GM13976 (cell line): ENCODE measurements at regions not wholly inside any gene's neighbourhood (a gene's known extent, or its start where the extent isn't known, plus 50 kb on each side); places are given as distances from the start of the nearest gene placed in this dataset.

ENCODE experiments used
- DNase-seq: peaks from one replicate; pipeline ENCODE4 v3.0.0; 2012; ENCODE audit warnings: low spot score
- in situ Hi-C: fragments of 300-500 bp; cut with MboI; formaldehyde crosslinking; loops from one replicate; pipeline ENCODE4 v1.12.0; 2022; ENCODE audit warnings: low sequenced_read_pairs, mixed read lengths, inconsistent platforms; ENCODE audit not compliant: unreplicated experiment
- TF ChIP-seq, protein P1 (sequence below): IDR thresholded peaks from 2 replicates; pipeline ENCODE4 v1.5.1; 2012; ENCODE audit warnings: borderline replicate concordance, mild to moderate bottlenecking; ENCODE audit not compliant: insufficient read depth; ENCODE audit errors: extremely low read depth, missing control alignments, control extremely low read depth

DNA sequence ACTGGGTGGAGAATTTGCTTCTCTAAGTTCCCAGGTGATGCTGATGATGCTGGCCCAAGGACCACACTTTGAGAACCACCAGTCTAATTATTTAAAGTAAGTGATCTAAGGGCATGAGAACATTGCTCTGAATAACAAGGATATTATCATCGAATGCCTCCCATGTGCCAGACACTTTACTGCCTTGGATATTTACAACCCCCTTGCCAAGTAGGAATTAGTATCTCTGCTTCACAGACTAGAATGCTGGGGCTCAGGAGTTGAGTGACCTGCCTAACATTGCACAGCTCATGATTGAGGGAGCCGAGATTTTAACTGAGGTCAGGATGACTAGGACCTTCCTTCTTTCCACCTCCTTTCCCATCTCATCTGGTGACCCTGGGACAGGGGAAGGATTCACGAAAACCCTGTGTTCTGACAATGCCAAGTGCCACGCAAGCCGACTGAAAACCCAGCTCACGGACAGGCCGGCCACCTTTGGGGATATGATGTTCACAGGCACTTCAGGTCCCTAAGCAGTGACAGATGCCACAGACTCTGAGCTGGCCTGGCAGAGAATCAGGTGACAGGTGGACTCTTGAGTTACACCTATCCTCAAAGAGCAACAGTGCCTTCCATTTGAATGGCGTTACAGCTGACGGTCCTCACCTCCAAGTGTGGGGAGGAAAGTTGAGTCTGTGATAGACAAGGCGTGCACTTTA, 230.7 kb downstream of the TOMM20 start:
- DNase-seq, result no peak
- in situ Hi-C loops, result no loop called here
- TF ChIP-seq, protein P1, sequence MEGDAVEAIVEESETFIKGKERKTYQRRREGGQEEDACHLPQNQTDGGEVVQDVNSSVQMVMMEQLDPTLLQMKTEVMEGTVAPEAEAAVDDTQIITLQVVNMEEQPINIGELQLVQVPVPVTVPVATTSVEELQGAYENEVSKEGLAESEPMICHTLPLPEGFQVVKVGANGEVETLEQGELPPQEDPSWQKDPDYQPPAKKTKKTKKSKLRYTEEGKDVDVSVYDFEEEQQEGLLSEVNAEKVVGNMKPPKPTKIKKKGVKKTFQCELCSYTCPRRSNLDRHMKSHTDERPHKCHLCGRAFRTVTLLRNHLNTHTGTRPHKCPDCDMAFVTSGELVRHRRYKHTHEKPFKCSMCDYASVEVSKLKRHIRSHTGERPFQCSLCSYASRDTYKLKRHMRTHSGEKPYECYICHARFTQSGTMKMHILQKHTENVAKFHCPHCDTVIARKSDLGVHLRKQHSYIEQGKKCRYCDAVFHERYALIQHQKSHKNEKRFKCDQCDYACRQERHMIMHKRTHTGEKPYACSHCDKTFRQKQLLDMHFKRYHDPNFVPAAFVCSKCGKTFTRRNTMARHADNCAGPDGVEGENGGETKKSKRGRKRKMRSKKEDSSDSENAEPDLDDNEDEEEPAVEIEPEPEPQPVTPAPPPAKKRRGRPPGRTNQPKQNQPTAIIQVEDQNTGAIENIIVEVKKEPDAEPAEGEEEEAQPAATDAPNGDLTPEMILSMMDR, result no peak

DNA sequence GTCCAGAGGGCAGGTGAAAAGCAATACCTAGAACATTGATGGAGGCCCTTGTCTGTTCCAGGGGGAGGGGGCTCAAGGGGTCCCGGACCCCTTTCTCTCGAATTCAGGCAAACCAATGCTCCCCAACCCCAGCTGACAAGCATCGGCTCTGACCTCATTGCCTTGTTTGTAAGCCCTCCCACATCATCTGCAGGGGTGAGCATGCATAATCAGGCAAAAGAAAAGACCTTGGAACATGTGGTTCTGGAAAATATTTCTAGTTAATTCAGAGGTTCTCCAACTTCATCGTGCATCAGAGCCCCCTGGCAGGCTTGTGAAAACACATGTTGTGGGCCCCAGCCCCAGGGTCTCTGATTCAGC, 231.3 kb downstream of the TOMM20 start:
- TF ChIP-seq, protein P1, result no peak
- in situ Hi-C loops, result no loop called here
- DNase-seq, result no peak

DNA sequence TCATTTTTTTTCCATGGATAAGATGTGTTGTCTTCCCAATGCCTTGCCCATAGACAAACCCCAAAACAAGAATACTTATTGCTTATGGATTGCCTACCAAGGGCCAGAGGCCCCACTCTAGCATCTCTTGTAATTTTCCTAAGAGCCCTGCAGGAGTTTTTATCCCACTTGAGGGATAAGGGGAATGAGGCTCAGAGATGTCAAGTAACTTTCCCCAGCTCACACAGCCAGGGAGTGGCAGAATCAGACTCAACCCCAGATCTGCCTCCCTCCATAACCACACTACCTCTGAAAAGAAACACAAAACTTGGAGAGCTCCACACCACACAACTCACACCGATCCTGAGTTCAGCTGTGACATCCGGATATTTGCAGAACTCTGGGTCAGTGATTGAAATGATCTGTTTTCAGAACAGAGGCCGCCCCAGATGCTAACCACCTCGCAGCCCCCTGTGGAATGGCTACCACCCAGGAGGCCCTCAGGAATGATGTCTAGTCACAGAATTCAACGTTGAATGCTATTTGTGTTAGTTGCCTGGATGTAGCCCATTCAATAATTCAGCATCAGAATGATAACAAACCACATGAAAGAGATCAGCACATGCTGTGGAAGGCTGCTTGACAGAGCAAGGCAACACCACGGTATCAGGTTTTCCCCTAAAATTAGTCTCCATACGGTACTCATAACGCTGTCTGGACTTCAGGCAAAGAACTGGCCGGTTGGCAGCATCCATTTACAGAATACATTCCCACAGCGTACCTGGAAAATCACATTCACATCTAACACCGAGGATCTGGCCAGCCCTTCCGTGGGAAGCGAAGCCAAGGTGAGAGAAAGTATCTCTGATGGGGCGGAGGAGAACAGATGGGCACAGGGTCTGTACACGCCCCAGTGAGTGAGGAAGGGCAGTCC, 231.9 kb downstream of the TOMM20 start:
- in situ Hi-C loops, result no loop called here
- no peak for DNase-seq
- TF ChIP-seq, protein P1, result no peak

DNA sequence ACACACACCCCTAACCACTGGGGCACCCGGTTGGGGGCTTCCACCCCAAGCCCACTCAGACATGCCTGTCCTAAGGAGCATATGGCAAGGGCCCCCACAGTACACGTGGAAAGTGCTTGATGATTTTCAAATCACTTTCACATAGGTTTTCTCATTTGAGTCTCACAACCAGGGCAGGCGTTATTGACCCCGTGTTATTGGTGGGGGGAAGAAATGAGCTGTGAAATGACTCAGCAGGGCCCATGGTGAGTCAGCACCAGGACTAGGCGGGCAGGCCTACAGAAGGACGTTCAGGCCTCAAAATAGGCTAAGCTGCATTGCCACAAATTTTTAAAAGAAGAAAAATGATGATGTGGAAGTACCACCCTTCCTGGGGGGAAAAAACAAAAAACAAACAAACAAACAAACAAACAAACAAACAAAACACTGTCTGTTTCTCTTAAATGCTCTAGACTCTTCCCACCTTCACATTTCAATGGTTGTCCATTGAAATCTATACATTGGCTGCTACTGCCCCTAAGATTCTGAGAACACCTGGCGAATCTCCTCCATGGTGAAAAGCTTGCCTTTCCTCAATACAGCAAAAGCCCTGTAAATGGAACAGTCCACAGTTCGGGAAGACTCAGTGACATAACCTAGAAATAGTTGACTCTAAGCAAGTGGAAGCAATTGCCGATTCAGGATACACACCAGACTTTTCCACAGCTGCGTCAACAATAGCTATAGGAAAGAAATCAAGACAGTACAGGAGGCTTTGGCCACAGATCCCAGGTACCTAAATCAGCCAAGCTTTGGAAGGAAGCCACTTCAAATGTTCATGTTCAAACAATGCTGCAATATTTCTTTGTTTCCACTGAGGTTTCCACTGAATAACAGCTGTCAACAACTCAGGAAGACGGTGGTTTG, 234.7 kb downstream of the TOMM20 start:
- TF ChIP-seq, protein P1, result no peak
- in situ Hi-C loops, result no loop called here
- DNase-seq, result no peak

DNA sequence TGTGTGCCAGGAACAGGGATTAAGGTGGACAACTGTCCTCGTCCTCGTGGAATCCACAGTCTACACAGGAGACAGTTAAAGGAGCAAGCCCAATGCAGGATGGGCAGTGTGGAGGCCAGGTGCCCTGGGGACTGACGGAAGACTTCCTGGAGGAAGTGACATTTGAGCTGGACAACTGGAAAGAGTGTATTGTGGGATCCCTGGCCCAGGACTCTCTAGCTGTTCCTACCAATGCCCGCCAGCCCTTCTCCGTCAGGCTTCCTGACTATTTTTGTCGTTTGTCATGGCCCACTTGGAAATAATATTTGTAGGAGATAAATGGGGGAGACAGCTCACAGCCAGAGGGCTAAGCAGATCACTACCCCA, 235.3 kb downstream of the TOMM20 start:
- in situ Hi-C loops, result no loop called here
- TF ChIP-seq, protein P1, result no peak

DNA sequence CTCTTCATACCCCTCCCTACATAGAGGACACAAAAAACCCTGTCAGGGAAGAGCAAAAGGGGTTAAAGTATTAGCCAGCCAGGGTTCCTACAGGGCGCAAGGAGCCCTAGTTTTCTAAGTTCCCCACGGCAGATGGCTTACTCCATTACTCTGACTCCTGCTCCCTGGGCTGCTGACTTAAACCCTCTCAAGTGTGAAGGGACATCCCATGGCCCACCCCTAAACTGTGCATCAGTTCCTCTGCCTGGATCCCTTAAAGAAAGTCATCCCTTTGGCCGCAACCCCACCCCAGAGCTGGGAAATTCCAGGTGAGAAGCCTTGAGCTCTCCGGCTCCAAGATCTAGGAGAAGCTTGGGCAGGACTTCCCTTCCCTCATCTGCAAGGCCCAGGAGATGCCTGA, 236.0 kb downstream of the TOMM20 start:
- TF ChIP-seq, protein P1, result no peak
- in situ Hi-C loops, result no loop called here
- no peak for DNase-seq

More for the DNA sequence above, 235.3 kb downstream of the TOMM20 start:
- no peak for DNase-seq
